ENCODE measurements at regions not wholly inside any gene's neighbourhood (a gene's known extent, or its start where the extent isn't known, plus 50 kb on each side); places are given as distances from the start of the nearest gene placed in this dataset.
"Not testable (repeated sequence)": the region's sequence is repeated elsewhere in the genome, so short reads cannot be mapped to it uniquely, and the experiment has no call there.

GRCh38 chr2:145755019-145755837 is 1235.3 kb upstream of the ZEB2 start:
- Mint-ChIP-seq H3K4me1 (no peaks in the 10 kb centered on the region), H3K27ac (no peak overlapping the region), H3K9me3 (no peaks in the 10 kb centered on the region), H3K27me3 (no peaks in the 10 kb centered on the region), H3K4me3 (no peak overlapping the region)
- ATAC-seq (no peak), DNase-seq (no peak)

- Mint-ChIP-seq H3K9me3 (no peaks in the 10 kb centered on the region), H3K4me1 (no peaks in the 10 kb centered on the region), H3K27me3 (no peaks in the 10 kb centered on the region), H3K4me3 (no peak overlapping the region), H3K27ac (no peak overlapping the region)
- no peak for ATAC-seq
- DNase-seq = no peak
Measured at GRCh38 chr2:145753966-145754365, 1234.0 kb upstream of the ZEB2 start.

GRCh38 chr2:145753041-145753608 is 1233.2 kb upstream of the ZEB2 start:
- H3K27me3 Mint-ChIP-seq = no peaks in the 10 kb centered on the region
- no peaks in the 10 kb centered on the region for H3K9me3 Mint-ChIP-seq
- DNase-seq (no peak), ATAC-seq (no peak)
- H3K4me3 Mint-ChIP-seq = no peak overlapping the region
- H3K4me1 Mint-ChIP-seq = no peaks in the 10 kb centered on the region
- H3K27ac Mint-ChIP-seq = no peak overlapping the region

GRCh38 chr2:145752091-145752806 is 1232.3 kb upstream of the ZEB2 start:
- H3K27ac Mint-ChIP-seq = peak overlapping the region in 1 of 2 donors; percentile 51
- H3K4me3 Mint-ChIP-seq = no peak overlapping the region
- ATAC-seq (no peak), DNase-seq (no peak)
- no peaks in the 10 kb centered on the region for H3K4me1 Mint-ChIP-seq
- H3K27me3 Mint-ChIP-seq = peaks cover 8% of the 10 kb centered on the region
- H3K9me3 Mint-ChIP-seq = no peaks in the 10 kb centered on the region

- no peaks in the 10 kb centered on the region for H3K4me1 Mint-ChIP-seq
- H3K9me3 Mint-ChIP-seq = no peaks in the 10 kb centered on the region
- DNase-seq = no peak
- H3K27me3 Mint-ChIP-seq = peaks cover 10% of the 10 kb centered on the region
- H3K4me3 Mint-ChIP-seq = no peak overlapping the region
- H3K27ac Mint-ChIP-seq = peak overlapping the region in 1 of 2 donors; percentile 67
- peak; percentile 78 for ATAC-seq
Measured at GRCh38 chr2:145751629-145752028, 1231.7 kb upstream of the ZEB2 start.

- Mint-ChIP-seq H3K4me3 (no peak overlapping the region), H3K9me3 (no peaks in the 10 kb centered on the region), H3K27ac (no peak overlapping the region), H3K4me1 (no peaks in the 10 kb centered on the region), H3K27me3 (peaks cover 10% of the 10 kb centered on the region)
- ATAC-seq (no peak), DNase-seq (no peak)
Measured at GRCh38 chr2:145751155-145751554, 1231.2 kb upstream of the ZEB2 start.

GRCh38 chr2:145750612-145751011 is 1230.7 kb upstream of the ZEB2 start:
- ATAC-seq = no peak
- Mint-ChIP-seq H3K9me3 (no peaks in the 10 kb centered on the region), H3K27ac (no peak overlapping the region), H3K4me1 (no peaks in the 10 kb centered on the region), H3K4me3 (no peak overlapping the region), H3K27me3 (peaks cover 10% of the 10 kb centered on the region)
- no peak for DNase-seq

GRCh38 chr2:145750144-145750543 is 1230.2 kb upstream of the ZEB2 start:
- Mint-ChIP-seq H3K27me3 (peaks cover 10% of the 10 kb centered on the region), H3K27ac (no peak overlapping the region), H3K4me1 (peaks cover 1% of the 10 kb centered on the region), H3K4me3 (no peak overlapping the region), H3K9me3 (no peaks in the 10 kb centered on the region)
- no peak for DNase-seq
- ATAC-seq = no peak

- Mint-ChIP-seq H3K9me3 (no peaks in the 10 kb centered on the region), H3K4me3 (no peak overlapping the region), H3K27me3 (peaks cover 10% of the 10 kb centered on the region), H3K27ac (no peak overlapping the region), H3K4me1 (peaks cover 6% of the 10 kb centered on the region)
- DNase-seq = no peak
- ATAC-seq = no peak
Measured at GRCh38 chr2:145749556-145749955, 1229.6 kb upstream of the ZEB2 start.

GRCh38 chr2:145748927-145749326 is 1229.0 kb upstream of the ZEB2 start:
- Mint-ChIP-seq H3K4me3 (no peak overlapping the region), H3K27me3 (peaks cover 10% of the 10 kb centered on the region), H3K27ac (no peak overlapping the region), H3K9me3 (no peaks in the 10 kb centered on the region), H3K4me1 (peaks cover 6% of the 10 kb centered on the region)
- ATAC-seq = peak; percentile 64
- DNase-seq = no peak

- Mint-ChIP-seq H3K4me1 (peaks cover 6% of the 10 kb centered on the region), H3K27ac (no peak overlapping the region), H3K9me3 (no peaks in the 10 kb centered on the region), H3K27me3 (peaks cover 10% of the 10 kb centered on the region), H3K4me3 (no peak overlapping the region)
- ATAC-seq (no peak), DNase-seq (no peak)
Measured at GRCh38 chr2:145747715-145748114, 1227.8 kb upstream of the ZEB2 start.

GRCh38 chr2:145745387-145745721 is 1225.4 kb upstream of the ZEB2 start:
- ATAC-seq, H3K9me3 Mint-ChIP-seq, H3K4me3 Mint-ChIP-seq, DNase-seq, H3K27me3 Mint-ChIP-seq, H3K27ac Mint-ChIP-seq, H3K4me1 Mint-ChIP-seq: not testable (repeated sequence)

- ATAC-seq (peak; percentile 92), DNase-seq (peak in 1 of 2 donors; percentile 22)
- H3K9me3 Mint-ChIP-seq = peaks cover 0 to 6% of the 10 kb centered on the region in 2 donors
- peak overlapping the region in 1 of 2 donors; percentile 11 for H3K4me3 Mint-ChIP-seq
- no peak overlapping the region for H3K27ac Mint-ChIP-seq
- H3K4me1 Mint-ChIP-seq = peaks cover 12% of the 10 kb centered on the region
- H3K27me3 Mint-ChIP-seq = peaks cover 10% of the 10 kb centered on the region
Measured at GRCh38 chr2:145744541-145745386, 1224.8 kb upstream of the ZEB2 start.

- ATAC-seq = no peak
- H3K4me3 Mint-ChIP-seq = no peak overlapping the region
- no peak overlapping the region for H3K27ac Mint-ChIP-seq
Measured at GRCh38 chr2:145743011-145743410, 1223.1 kb upstream of the ZEB2 start.

GRCh38 chr2:145741636-145742035 is 1221.7 kb upstream of the ZEB2 start:
- ATAC-seq (no peak), DNase-seq (no peak)
- H3K27me3 Mint-ChIP-seq = no peaks in the 10 kb centered on the region
- H3K4me1 Mint-ChIP-seq = peaks cover 12% of the 10 kb centered on the region
- peaks cover 0 to 6% of the 10 kb centered on the region in 2 donors for H3K9me3 Mint-ChIP-seq
- no peak overlapping the region for H3K4me3 Mint-ChIP-seq
- H3K27ac Mint-ChIP-seq = peak overlapping the region in 1 of 2 donors; percentile 48

More at GRCh38 chr2:145743011-145743410, 1223.1 kb upstream of the ZEB2 start:
- peaks cover 10% of the 10 kb centered on the region for H3K27me3 Mint-ChIP-seq
- H3K4me1 Mint-ChIP-seq = peaks cover 12% of the 10 kb centered on the region
- no peak for DNase-seq
- H3K9me3 Mint-ChIP-seq = peaks cover 0 to 6% of the 10 kb centered on the region in 2 donors
